GM21447 (cell line): ENCODE measurements at regions not wholly inside any gene's neighbourhood (a gene's known extent, or its start where the extent isn't known, plus 50 kb on each side); places are given as distances from the start of the nearest gene placed in this dataset.
"Not testable (repeated sequence)": the region's sequence is repeated elsewhere in the genome, so short reads cannot be mapped to it uniquely, and the experiment has no call there.

Experiments used
- ATAC-seq: cut with Tn5 transposase; IDR thresholded peaks from one replicate; pipeline ENCODE4 v1.9.1; 2021; ENCODE audit not compliant: unreplicated experiment

DNA sequence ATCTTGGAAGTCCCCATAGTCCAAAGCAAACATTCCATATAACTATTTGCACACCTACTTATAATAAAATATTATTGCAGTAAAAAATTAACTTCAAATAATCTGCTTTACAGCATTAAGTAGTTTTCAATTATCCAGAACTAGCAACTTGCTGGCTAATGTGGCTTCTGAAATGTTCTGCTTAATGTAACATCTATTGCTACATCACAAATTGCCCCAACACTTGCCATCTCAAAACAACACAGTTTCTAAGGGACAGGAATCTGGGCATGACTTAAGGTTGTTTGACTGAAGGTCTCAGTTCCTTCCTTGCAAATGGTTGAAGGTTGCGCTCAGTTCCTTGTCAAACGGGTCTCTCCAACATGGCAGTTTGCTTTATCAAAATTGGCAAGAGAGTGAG is 378.5 kb upstream of the SEMA3C start:
- ATAC-seq = no peak

GRCh38 chr7:81296726-81297125 is 377.9 kb upstream of the SEMA3C start:
- no peak for ATAC-seq

- ATAC-seq = no peak
Observed at GRCh38 chr7:81294897-81295515, 376.2 kb upstream of the SEMA3C start.

GRCh38 chr7:81293806-81294205 is 375.0 kb upstream of the SEMA3C start:
- ATAC-seq = no peak

DNA sequence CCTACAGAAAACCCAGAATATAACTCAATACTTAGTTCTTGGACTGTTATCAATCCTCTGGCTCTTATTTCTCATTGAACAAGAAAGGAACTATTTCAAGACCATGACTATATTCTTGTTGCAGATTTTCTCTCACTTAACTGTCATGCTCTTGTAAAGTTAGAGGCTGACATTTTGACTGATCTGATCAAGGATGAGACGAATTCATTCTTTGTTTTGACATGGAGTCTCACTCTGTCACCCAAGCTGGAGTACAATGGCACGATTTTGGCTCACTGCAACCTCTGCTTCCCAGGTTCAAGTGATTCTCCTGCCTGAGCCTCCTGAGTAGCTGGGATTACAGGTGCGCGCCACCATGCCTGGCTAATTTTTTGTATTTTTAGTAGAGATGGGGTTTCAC is 367.9 kb upstream of the SEMA3C start:
- ATAC-seq = not testable (repeated sequence)

DNA sequence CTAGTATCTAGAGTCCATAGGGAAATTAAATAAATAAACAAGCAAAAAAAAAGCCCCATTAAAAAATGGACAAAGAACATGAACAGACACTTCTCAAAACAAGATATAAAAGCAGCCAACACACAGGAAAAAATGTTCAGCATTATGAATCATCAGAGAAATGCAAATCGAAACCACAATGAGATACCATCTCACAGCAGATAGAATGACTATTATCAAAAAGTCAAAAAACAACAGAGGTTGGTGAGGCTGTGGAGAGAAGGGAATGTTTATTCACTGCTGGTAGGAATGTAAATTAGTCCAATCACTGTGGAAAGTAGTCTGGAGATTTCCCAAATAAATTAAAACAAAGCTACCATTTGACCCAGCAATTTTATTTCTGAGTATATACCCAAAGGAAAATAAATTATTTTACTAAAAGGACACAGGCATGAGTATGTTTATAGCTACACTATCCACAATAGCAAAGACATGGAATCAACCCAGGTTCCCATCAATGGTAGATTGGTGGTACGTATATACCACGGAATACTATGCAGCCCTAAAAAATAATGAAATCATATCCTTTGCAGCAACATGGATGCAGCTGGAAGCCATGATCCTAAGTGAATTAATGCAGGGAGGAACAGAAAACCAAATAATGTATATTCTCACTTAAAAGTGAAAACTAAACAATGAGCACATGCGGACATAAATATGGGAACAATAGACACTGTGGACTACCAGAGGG is 366.5 kb upstream of the SEMA3C start:
- no peak for ATAC-seq

DNA sequence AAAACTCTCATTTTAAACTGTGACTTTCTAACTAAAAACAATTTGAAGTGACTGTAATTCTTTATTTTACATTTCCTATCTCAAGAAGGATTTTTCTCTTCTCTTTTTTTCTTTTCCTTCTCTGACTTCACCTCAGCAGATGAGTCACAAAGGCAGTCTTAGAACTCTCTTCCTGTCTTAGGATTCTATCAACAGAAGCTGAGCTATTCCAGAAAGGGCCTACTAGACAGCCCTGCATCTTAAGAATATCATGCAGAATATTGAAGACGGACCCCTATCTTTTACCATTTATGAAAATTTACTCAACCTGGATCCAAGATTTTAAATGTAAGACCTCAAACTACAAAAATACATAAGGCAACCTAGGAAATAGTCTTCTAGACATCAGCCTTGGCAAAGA is 365.7 kb upstream of the SEMA3C start:
- ATAC-seq = no peak

DNA sequence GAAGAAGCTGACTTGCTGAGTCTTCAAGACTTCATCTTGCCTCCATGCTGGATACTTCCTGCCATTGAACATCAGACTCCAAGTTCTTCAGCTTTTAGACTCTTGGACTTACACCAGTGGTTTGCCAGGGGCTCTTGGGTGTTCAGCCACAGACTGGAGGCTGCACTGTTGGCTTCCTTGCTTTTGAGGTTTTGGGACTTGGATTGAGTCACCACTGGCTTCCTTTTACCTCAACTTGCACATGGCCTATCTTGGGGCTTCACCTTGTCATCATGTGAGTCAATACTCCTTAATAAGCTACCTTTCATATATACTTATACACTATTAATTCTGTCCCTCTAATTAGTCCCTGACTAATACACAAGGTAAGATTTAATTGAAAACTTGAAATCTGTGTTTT is 361.7 kb upstream of the SEMA3C start:
- ATAC-seq = no peak

GRCh38 chr7:81277691-81278090 is 358.8 kb upstream of the SEMA3C start:
- no peak for ATAC-seq

DNA sequence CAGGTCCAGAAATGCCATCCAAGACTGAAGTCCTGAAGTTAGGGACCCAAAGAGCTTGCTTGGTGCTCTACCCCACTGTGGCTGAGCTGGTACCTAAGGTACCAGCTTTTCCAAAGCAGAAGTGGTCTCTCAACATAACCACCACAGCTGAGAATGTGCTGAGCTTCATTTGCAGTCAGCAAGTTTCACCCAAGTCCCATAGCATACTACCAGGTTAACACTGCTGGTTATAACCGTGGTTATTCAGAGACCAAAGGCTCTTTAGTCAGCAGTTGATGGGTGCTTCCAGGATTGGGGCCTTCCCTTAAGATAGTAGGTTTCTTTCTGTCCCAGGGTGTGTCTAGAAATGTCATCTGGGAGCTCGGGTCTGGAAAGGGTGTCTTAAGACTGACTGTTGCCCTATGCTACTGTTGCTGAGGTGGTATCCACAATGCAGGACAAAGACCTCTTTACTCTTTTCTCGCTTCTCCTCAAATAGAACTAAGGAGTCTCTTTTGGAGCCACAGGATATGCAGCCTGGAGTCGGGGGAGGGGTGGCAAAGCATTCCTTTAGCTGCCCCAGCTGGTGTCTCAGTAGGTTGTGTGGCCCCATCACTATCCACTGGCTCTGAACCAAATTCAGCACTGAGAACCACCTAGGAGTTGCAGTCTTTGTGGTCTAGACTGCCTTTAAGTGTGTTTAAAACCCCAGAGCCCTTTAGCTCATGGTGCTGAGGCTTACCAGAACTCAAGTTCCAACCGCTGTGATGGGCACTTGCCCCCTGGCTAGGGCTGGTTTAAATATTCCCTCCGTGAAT is 354.9 kb upstream of the SEMA3C start:
- no peak for ATAC-seq

GRCh38 chr7:81272176-81272575 is 353.3 kb upstream of the SEMA3C start:
- no peak for ATAC-seq

- ATAC-seq = no peak
Observed at GRCh38 chr7:81268551-81268950, 349.7 kb upstream of the SEMA3C start.

- no peak for ATAC-seq
Observed at GRCh38 chr7:81267508-81267907, 348.7 kb upstream of the SEMA3C start.

DNA sequence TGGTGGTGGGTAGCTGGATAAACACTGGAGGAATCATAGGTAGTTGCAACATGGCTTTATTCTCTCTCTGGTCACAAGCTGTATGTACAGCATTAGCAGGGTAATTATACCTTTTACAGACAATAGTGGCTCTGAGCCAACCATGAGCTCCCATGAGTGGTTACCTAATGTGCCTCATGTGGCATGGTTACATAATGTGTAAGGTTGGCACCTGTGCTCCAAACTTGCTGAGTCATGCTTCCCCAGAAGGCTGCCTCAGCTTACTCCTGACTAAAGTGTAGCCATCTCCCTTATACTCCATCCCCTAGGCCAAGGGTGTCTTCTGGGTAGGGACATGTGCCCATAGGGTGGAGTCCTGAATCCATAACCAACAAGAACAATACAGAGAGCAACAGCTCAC is 345.3 kb upstream of the SEMA3C start:
- ATAC-seq = no peak

- no peak for ATAC-seq
Observed at GRCh38 chr7:81260152-81260551, 341.3 kb upstream of the SEMA3C start.

DNA sequence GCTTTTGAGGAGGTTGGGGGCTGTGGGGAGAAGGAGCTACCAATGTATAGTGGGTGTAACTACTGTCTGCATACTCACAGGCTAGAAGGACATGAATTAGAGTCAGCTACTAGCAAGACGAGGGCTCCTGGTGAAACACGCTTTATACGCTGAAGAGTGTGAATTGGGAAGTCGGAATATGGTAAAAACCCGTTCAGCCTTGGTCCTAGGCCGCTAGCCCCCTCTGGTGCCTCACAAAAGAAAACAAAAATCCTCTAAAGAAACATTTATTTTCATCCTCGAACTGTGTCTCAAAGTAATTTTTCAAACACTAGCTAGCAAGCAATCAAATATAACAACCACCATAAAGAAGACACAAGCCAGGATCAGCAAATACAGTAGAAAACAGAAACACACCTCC is 338.1 kb upstream of the SEMA3C start:
- no peak for ATAC-seq

GRCh38 chr7:81248420-81248819 is 329.6 kb upstream of the SEMA3C start:
- ATAC-seq = no peak

DNA sequence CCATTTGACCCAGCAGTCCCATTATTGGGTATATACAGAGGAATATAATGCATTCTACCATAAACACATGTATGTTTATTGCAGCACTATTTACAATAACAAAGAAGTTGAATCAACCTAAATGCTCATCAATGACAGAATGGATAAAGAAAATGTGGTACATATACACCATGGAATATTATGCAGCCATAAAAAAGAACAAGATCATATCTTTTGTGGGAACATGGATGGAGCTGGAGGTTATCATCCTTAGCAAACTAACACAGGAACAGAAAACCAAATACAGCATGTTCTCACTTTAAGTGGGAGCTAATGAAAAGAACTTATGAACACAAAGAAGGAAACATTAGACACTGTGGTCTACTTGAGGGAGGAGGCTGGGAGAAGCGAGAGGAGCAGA is 328.5 kb upstream of the SEMA3C start:
- not testable (repeated sequence) for ATAC-seq

- no peak for ATAC-seq
Observed at GRCh38 chr7:81245353-81245752, 326.5 kb upstream of the SEMA3C start.

- no peak for ATAC-seq
Observed at GRCh38 chr7:81244224-81244623, 325.4 kb upstream of the SEMA3C start.

DNA sequence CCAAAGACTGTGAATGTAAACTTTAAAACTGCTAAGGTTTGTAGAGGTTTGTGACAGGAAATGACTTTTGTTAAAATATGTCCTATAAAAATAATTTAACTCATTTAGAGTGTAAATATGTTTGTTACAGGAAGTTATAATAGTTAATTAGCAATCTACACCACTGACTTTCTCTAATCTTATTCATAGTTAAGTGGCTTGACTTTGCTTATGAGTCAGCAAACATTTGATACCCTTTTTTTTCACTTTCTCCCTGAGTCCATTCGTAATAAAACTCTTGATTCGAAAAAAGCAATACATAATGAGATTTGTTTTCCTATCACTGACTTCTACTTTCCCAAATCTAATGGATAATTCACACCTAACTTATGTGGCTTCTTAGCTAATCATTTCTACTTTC is 317.7 kb upstream of the SEMA3C start:
- ATAC-seq = no peak

DNA sequence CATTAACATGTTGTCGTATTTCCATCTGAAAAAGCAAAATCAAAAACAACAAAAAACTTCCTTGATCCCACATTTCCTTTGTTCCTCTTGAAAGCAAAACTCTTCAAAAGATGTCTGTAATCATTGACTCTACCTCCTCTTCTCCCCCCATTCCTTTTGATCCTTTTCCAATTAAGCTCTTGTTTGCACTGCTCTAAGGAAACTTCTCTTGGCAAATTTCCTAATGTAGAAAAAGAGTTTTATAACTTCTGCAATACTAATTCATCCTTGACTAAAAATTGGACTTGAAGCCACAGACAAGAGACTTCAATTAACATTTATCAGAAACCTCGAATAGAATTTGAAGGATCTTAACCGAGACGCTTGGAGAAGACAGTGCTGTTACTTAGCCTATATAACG is 317.1 kb upstream of the SEMA3C start:
- no peak for ATAC-seq
